ENCODE measurements at regions not wholly inside any gene's neighbourhood (a gene's known extent, or its start where the extent isn't known, plus 50 kb on each side); places are given as distances from the start of the nearest gene placed in this dataset.

DNA sequence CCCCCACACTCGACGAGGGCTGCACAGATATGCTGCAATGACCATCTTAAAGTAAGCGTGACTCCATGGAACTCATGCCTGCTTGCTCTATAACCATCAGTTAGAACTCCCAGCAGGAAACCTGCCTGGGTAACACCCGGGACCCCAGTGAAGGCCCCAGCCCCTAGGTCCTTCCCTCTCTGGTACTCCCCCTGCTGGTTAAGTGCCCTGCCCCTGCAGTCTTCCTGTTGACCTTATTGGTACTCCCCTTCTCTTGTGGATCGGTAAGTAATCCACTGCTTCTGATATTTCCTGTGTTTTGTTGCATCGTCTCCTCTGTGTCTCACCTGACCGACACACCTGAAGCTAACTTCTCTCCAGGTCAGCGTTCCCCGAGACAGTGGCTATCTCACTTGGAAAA lies 104.8 kb upstream of the COG2 start:
- Histone ChIP-seq H3K4me1 (ENCODE audit: insufficient read depth, low read length) (no peaks in the 10 kb centered on the region), H3K36me3 (replicated peaks in 1 of 2; ENCODE audit: control insufficient read depth in 1 of 2, insufficient read depth in 2 of 2, low read length in 2 of 2) (no peaks in the 10 kb centered on the region), H2AFZ (ENCODE audit: low read length) (no peak overlapping the region), H3K27ac (ENCODE audit: extremely low read length, insufficient read depth, low read length) (no peak overlapping the region), H3K79me2 (ENCODE audit: insufficient read depth, low read length) (no peaks in the 10 kb centered on the region), H3K9ac (ENCODE audit: insufficient read depth, low read depth, low read length) (no peak overlapping the region), H3K9me3 (ENCODE audit: low read length) (peaks cover 8% of the 10 kb centered on the region; the same call in 1 of the 2 replicates), H3K27me3 (ENCODE audit: control insufficient read depth in 1 of 2, insufficient read depth in 2 of 2, low read length in 2 of 2) (no peaks in the 10 kb centered on the region), H3K4me2 (ENCODE audit: low read depth, low read length) (no peak overlapping the region), H3K4me3 (replicated peaks in 1 of 3; ENCODE audit: insufficient read depth in 1 of 3, low read depth in 2 of 3, low read length in 3 of 3) (no peak overlapping the region), H4K20me1 (ENCODE audit: insufficient read depth, low read length) (no peaks in the 10 kb centered on the region)
- TF ChIP-seq MXD4 (CRISPR knock-in tag; IDR thresholded peaks at IDR 0.05) (no peak), KLF6 (CRISPR knock-in tag; IDR thresholded peaks at IDR 0.05) (no peak), PAXIP1 (CRISPR knock-in tag; conservative IDR thresholded peaks at IDR 0.05) (no peak), CENPX (CRISPR knock-in tag; IDR thresholded peaks at IDR 0.05) (no peak), ZBTB7B (CRISPR knock-in tag; IDR thresholded peaks at IDR 0.05) (no peak), MIER2 (CRISPR knock-in tag; IDR thresholded peaks at IDR 0.05) (no peak), ZNF572 (CRISPR knock-in tag; IDR thresholded peaks at IDR 0.05) (no peak), FUBP1 (CRISPR knock-in tag; IDR thresholded peaks at IDR 0.05; ENCODE audit: borderline replicate concordance) (no peak), FOXO1 (CRISPR knock-in tag; IDR thresholded peaks at IDR 0.05) (no peak)
- TF ChIP-seq, protein P1, sequence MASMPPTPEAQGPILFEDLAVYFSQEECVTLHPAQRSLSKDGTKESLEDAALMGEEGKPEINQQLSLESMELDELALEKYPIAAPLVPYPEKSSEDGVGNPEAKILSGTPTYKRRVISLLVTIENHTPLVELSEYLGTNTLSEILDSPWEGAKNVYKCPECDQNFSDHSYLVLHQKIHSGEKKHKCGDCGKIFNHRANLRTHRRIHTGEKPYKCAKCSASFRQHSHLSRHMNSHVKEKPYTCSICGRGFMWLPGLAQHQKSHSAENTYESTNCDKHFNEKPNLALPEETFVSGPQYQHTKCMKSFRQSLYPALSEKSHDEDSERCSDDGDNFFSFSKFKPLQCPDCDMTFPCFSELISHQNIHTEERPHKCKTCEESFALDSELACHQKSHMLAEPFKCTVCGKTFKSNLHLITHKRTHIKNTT (CRISPR knock-in tag; IDR thresholded peaks at IDR 0.05) = no peak
- FAIRE-seq = no peak
- in situ Hi-C loops (cut with HindIII; ENCODE audit: extremely low pct_ligation_motif_present, low pct_unique_long_range_greater_than_20kb) = no loop called here
- intact Hi-C loops (cut with micrococcal nuclease; ENCODE audit: unreplicated experiment) = no loop called here
- WGBS (ENCODE audit: low lambda C conversion rate) = 29% methylated on average over 9 of the region's 9 CpGs
- no peak for DNase-seq (ENCODE audit: low spot score)
- no TSS peak for BruUV-seq (replicated peaks)
- ChIA-PET CTCF (ENCODE audit: low intra/inter-chr PET ratio, low total read pairs) (no interaction called here), POLR2A (no interaction called here)
- ATAC-seq = no peak

All from HepG2 (cell line).